ENCODE measurements at regions not wholly inside any gene's neighbourhood (a gene's known extent, or its start where the extent isn't known, plus 50 kb on each side); places are given as distances from the start of the nearest gene placed in this dataset.

DNA sequence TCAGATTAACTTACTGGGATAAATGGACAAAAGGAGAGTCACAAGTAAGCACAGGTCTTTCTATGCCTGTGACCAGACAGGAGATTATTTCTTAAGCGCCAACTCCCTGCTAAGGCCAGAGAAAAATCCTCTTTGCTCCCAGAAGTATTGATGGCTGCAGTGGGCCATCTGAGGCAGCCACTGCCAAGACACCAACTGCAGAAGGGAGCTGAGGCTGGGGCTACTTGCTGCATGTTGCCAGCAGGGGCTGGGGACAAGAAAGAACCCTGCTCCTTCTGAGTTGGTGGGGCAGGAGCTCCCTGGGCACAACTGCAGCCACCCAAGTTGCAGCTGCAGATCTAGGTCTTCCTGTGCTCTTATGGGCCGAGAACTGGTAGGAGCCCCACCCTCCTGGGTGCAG is 1075.3 kb downstream of the PCDH18 start:
- H3K36me3 ChIP-seq (ENCODE audit: low read depth): no peaks in the 10 kb centered on the region
- DNase-seq: no peak
- H3F3A ChIP-seq (ENCODE audit: insufficient read depth, low read depth): no peaks in the 10 kb centered on the region
- H3K27me3 ChIP-seq (ENCODE audit: insufficient read depth, low read depth): no peaks in the 10 kb centered on the region
- intact Hi-C loops (cut with micrococcal nuclease; ENCODE audit: unreplicated experiment): no loop called here
- H4K20me1 ChIP-seq (ENCODE audit: insufficient read depth): no peaks in the 10 kb centered on the region
- no peaks in the 10 kb centered on the region for H3K79me2 ChIP-seq (ENCODE audit: low read depth)
- no peak overlapping the region for H2AFZ ChIP-seq
- no peaks in the 10 kb centered on the region for H3K4me1 ChIP-seq (replicated peaks; ENCODE audit: insufficient read depth)
- no TSS peak for BruUV-seq (replicated peaks)
- no peaks in the 10 kb centered on the region for H3K9me2 ChIP-seq (ENCODE audit: insufficient read depth)
- H3K9me3 ChIP-seq (ENCODE audit: insufficient read depth, low read depth): no peaks in the 10 kb centered on the region
- POLR2A ChIA-PET (ENCODE audit: unreplicated experiment): no interaction called here
- H3K27ac ChIP-seq: no peak overlapping the region
- no peak overlapping the region for H3K4me3 ChIP-seq
- CTCF ChIA-PET: no interaction called here
- TF ChIP-seq CTCF (conservative IDR thresholded peaks at IDR 0.05) (no peak), EZH2 (IDR thresholded peaks at IDR 0.05; ENCODE audit: low read depth) (no peak)
- no peak overlapping the region for H3K4me2 ChIP-seq

DNA sequence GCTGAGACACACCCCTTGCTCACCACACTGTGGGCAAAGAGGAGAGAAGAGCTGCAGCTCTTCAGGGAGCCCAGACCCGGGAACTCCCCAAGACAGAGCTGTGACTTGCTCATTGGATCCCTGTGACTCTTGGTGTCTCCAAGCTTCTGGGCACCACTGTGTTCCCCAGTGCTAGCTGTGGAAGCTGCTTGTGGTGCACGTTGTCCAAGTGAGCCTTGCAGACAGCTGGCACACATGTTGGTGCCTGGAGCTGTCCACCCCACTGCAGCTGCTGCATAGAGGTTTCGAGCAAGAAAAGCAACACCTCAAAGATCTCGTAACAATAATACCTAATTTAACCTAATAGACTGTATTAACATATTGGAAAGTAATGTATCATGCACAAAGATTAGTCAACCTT is 1089.3 kb downstream of the PCDH18 start:
- H3K9me3 ChIP-seq (ENCODE audit: insufficient read depth, low read depth): no peaks in the 10 kb centered on the region
- H3K27ac ChIP-seq: no peak overlapping the region
- ChIA-PET POLR2A (ENCODE audit: unreplicated experiment) (no interaction called here), CTCF (no interaction called here)
- TF ChIP-seq CTCF (conservative IDR thresholded peaks at IDR 0.05): no peak
- no peak for TF ChIP-seq EZH2 (IDR thresholded peaks at IDR 0.05; ENCODE audit: low read depth)
- intact Hi-C loops (cut with micrococcal nuclease; ENCODE audit: unreplicated experiment): no loop called here
- no peaks in the 10 kb centered on the region for H3K79me2 ChIP-seq (ENCODE audit: low read depth)
- no TSS peak for BruUV-seq (replicated peaks)
- H4K20me1 ChIP-seq (ENCODE audit: insufficient read depth): no peaks in the 10 kb centered on the region
- H3K4me3 ChIP-seq: no peak overlapping the region
- H3K27me3 ChIP-seq (ENCODE audit: insufficient read depth, low read depth): no peaks in the 10 kb centered on the region
- no peaks in the 10 kb centered on the region for H3K4me1 ChIP-seq (replicated peaks; ENCODE audit: insufficient read depth)
- DNase-seq: no peak
- no peaks in the 10 kb centered on the region for H3K36me3 ChIP-seq (ENCODE audit: low read depth)
- H3K9me2 ChIP-seq (ENCODE audit: insufficient read depth): no peaks in the 10 kb centered on the region
- H3K4me2 ChIP-seq: no peak overlapping the region
- H3F3A ChIP-seq (ENCODE audit: insufficient read depth, low read depth): no peaks in the 10 kb centered on the region
- no peak overlapping the region for H2AFZ ChIP-seq

GRCh38 chr4:136442447-136442846 is 1089.8 kb downstream of the PCDH18 start:
- TF ChIP-seq EZH2 (IDR thresholded peaks at IDR 0.05; ENCODE audit: low read depth): no peak
- no peak for TF ChIP-seq CTCF (conservative IDR thresholded peaks at IDR 0.05)
- H3K4me2 ChIP-seq: no peak overlapping the region
- BruUV-seq (replicated peaks): no TSS peak
- ChIA-PET POLR2A (ENCODE audit: unreplicated experiment) (no interaction called here), CTCF (no interaction called here)
- no peaks in the 10 kb centered on the region for H3K27me3 ChIP-seq (ENCODE audit: insufficient read depth, low read depth)
- H3K9me2 ChIP-seq (ENCODE audit: insufficient read depth): no peaks in the 10 kb centered on the region
- H3K36me3 ChIP-seq (ENCODE audit: low read depth): no peaks in the 10 kb centered on the region
- no peaks in the 10 kb centered on the region for H3F3A ChIP-seq (ENCODE audit: insufficient read depth, low read depth)
- H3K4me1 ChIP-seq (replicated peaks; ENCODE audit: insufficient read depth): no peaks in the 10 kb centered on the region
- no peaks in the 10 kb centered on the region for H3K79me2 ChIP-seq (ENCODE audit: low read depth)
- H3K9me3 ChIP-seq (ENCODE audit: insufficient read depth, low read depth): no peaks in the 10 kb centered on the region
- intact Hi-C loops (cut with micrococcal nuclease; ENCODE audit: unreplicated experiment): no loop called here
- no peaks in the 10 kb centered on the region for H4K20me1 ChIP-seq (ENCODE audit: insufficient read depth)
- no peak overlapping the region for H2AFZ ChIP-seq
- H3K27ac ChIP-seq: no peak overlapping the region
- no peak for DNase-seq
- no peak overlapping the region for H3K4me3 ChIP-seq

Measured in PC-9 (cell line).